HEK293 (cell line): ENCODE measurements at regions not wholly inside any gene's neighbourhood (a gene's known extent, or its start where the extent isn't known, plus 50 kb on each side); places are given as distances from the start of the nearest gene placed in this dataset.

ENCODE experiments used
- CTCF ChIA-PET: fragments of 350-600 bp; formaldehyde crosslinking; extraction: SDS; loops from one replicate; lab custom pipeline; 2021; ENCODE audit warnings: antibody characterized with exemption; lab: Yijun Ruan, JAX
- POLR2A ChIA-PET: fragments of 300-600 bp; formaldehyde crosslinking; extraction: SDS; loops from one replicate; lab custom pipeline; 2020; ENCODE audit warnings: antibody characterized with exemption, inconsistent platforms; lab: Yijun Ruan, JAX
- H3K27ac ChIP-seq: fragments of 200-500 bp; sonication (Bioruptor generic); 2 replicates; pipeline ENCODE4 v1.5.1; 2014; ENCODE audit warnings: low read depth, low read length, control low read depth, inconsistent platforms; ENCODE audit errors: extremely low read depth
- H3K36me3 ChIP-seq, 2 experiments: fragments of 200-500 bp in 1 of 2; sonication (Bioruptor generic) in 1 of 2; 1 replicate in 1 of 2; 2 replicates in 1 of 2; pipeline ENCODE4 v1.5.1; 2014 to 2017; ENCODE audit warnings: inconsistent platforms in 2 of 2, low read length in 2 of 2; ENCODE audit not compliant: control insufficient read depth in 2 of 2, insufficient read depth in 1 of 2
- H3K4me1 ChIP-seq: fragments of 200-500 bp; sonication (Bioruptor generic); 2 replicates; pipeline ENCODE4 v1.5.1; 2014; ENCODE audit warnings: mild to moderate bottlenecking, low read length, inconsistent platforms; ENCODE audit not compliant: control insufficient read depth, insufficient read depth
- H3K4me3 ChIP-seq: 2 replicates; pipeline ENCODE4 v1.5.1; 2011; ENCODE audit warnings: low read depth, mild to moderate bottlenecking, control low read depth, low read length, moderate library complexity
- H3K9me3 ChIP-seq: fragments of 200-500 bp; sonication (Bioruptor generic); 2 replicates; pipeline ENCODE4 v1.5.1; 2014; ENCODE audit warnings: low read depth, low read length, inconsistent platforms; ENCODE audit not compliant: control insufficient read depth, insufficient read depth
- KLF16 ChIP-seq: fragments of 450-650 bp; formaldehyde crosslinking; IDR thresholded peaks from 2 replicates; pipeline ENCODE4 v1.5.1; 2017; ENCODE audit warnings: missing biosample characterization, missing genetic modification characterization
- SCRT2 ChIP-seq: fragments of 450-650 bp; formaldehyde crosslinking; IDR thresholded peaks from 2 replicates; pipeline ENCODE4 v1.5.1; 2016; ENCODE audit warnings: missing biosample characterization, missing genetic modification characterization
- TRIM28 ChIP-seq: IDR thresholded peaks from 2 replicates; pipeline ENCODE4 v1.6.1; 2011; ENCODE audit warnings: low read length, control low read depth, borderline replicate concordance
- ZNF157 ChIP-seq: fragments of 450-650 bp; formaldehyde crosslinking; IDR thresholded peaks from 2 replicates; pipeline ENCODE4 v1.5.1; 2016; ENCODE audit warnings: missing biosample characterization, missing genetic modification characterization
- ZNF16 ChIP-seq: fragments of 450-650 bp; formaldehyde crosslinking; IDR thresholded peaks from 2 replicates; pipeline ENCODE4 v1.5.1; 2016; ENCODE audit warnings: low read depth, missing biosample characterization, missing genetic modification characterization
- ZNF175 ChIP-seq: fragments of 450-650 bp; formaldehyde crosslinking; IDR thresholded peaks from 2 replicates; pipeline ENCODE4 v1.5.1; 2016; ENCODE audit warnings: missing biosample characterization, missing genetic modification characterization
- ZNF24 ChIP-seq: fragments of 450-650 bp; formaldehyde crosslinking; IDR thresholded peaks from 2 replicates; pipeline ENCODE4 v1.5.1; 2016; ENCODE audit warnings: missing biosample characterization, missing genetic modification characterization
- ZNF266 ChIP-seq: fragments of 450-650 bp; formaldehyde crosslinking; IDR thresholded peaks from 2 replicates; pipeline ENCODE4 v1.5.1; 2016; ENCODE audit warnings: missing biosample characterization, missing genetic modification characterization, low read depth
- ZNF354C ChIP-seq: fragments of 450-650 bp; formaldehyde crosslinking; IDR thresholded peaks from 2 replicates; pipeline ENCODE4 v1.5.1; 2016; ENCODE audit warnings: missing biosample characterization, missing genetic modification characterization, low read depth, borderline replicate concordance
- ZNF416 ChIP-seq: fragments of 450-650 bp; formaldehyde crosslinking; IDR thresholded peaks from 2 replicates; pipeline ENCODE4 v1.5.1; 2016; ENCODE audit warnings: missing biosample characterization, missing genetic modification characterization
- ZNF423 ChIP-seq: fragments of 450-650 bp; formaldehyde crosslinking; IDR thresholded peaks from 2 replicates; pipeline ENCODE4 v1.5.1; 2016; ENCODE audit warnings: missing biosample characterization, missing genetic modification characterization
- ZNF549 ChIP-seq: fragments of 450-650 bp; IDR thresholded peaks from 2 replicates; pipeline ENCODE4 v1.5.1; 2018; ENCODE audit warnings: missing biosample characterization, missing genetic modification characterization, mild to moderate bottlenecking, inconsistent platforms, moderate library complexity
- ZNF626 ChIP-seq: fragments of 450-650 bp; sonication (Bioruptor Pico); formaldehyde crosslinking; IDR thresholded peaks from 2 replicates; pipeline ENCODE4 v1.5.1; 2018; ENCODE audit warnings: missing biosample characterization, missing genetic modification characterization, inconsistent platforms
- ZNF768 ChIP-seq: fragments of 450-650 bp; formaldehyde crosslinking; IDR thresholded peaks from 2 replicates; pipeline ENCODE4 v1.5.1; 2018; ENCODE audit warnings: missing biosample characterization, mild to moderate bottlenecking, missing genetic modification characterization
- ZNF791 ChIP-seq: fragments of 450-650 bp; formaldehyde crosslinking; IDR thresholded peaks from 2 replicates; pipeline ENCODE4 v1.5.1; 2016; ENCODE audit warnings: missing biosample characterization, missing genetic modification characterization
- TF ChIP-seq, protein P1 (sequence below): fragments of 450-650 bp; formaldehyde crosslinking; IDR thresholded peaks from 2 replicates; pipeline ENCODE4 v1.5.1; 2016; ENCODE audit warnings: missing biosample characterization, missing genetic modification characterization
- TF ChIP-seq, protein P2 (sequence below): fragments of 450-650 bp; formaldehyde crosslinking; IDR thresholded peaks from 2 replicates; pipeline ENCODE4 v1.5.1; 2016; ENCODE audit warnings: missing biosample characterization, missing genetic modification characterization, borderline replicate concordance
- TF ChIP-seq, protein P3 (sequence below): fragments of 450-650 bp; formaldehyde crosslinking; IDR thresholded peaks from 2 replicates; pipeline ENCODE4 v1.5.1; 2016; ENCODE audit warnings: missing biosample characterization, missing genetic modification characterization
- TF ChIP-seq, protein P4 (sequence below): fragments of 450-650 bp; formaldehyde crosslinking; IDR thresholded peaks from 2 replicates; pipeline ENCODE4 v1.5.1; 2016; ENCODE audit warnings: missing biosample characterization, missing genetic modification characterization

DNA sequence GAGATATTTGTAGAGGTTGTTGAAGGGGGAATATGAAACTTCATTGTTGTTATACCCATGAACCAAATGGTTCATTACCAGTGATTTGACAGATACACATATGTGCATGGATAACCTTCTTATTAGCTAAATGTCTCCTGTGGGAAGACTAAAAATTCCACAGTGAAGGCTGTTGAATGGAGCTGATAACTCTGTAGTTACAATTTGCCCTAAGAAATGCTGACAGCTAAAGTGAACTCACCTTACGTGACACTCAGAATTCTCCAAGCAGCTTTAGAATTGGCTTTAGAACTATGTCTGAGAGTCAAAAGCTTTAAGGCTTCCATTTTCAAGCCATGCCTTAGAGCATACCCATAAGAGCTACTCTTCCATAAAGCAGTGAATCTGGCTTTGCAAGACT, 276.9 kb downstream of the PRELID2 start:
- ChIA-PET POLR2A (no interaction called here), CTCF (interaction anchor here (1.2 kb wide), 1 partner anchor 39 kb away, joined by 4 read pairs; no protein-coding TSS in a partner anchor)
- no peaks in the 10 kb centered on the region for H3K4me1 ChIP-seq
- TF ChIP-seq ZNF549 (no peak), ZNF175 (tag by site-specific recombination) (no peak), ZNF768 (no peak), SCRT2 (no peak), ZNF266 (no peak), ZNF157 (tag by site-specific recombination) (no peak), ZNF423 (tag by site-specific recombination) (no peak), ZNF626 (tag by site-specific recombination) (no peak), ZNF354C (tag by site-specific recombination) (no peak), TRIM28 (no peak), ZNF791 (tag by site-specific recombination) (no peak), KLF16 (no peak), ZNF16 (no peak), ZNF24 (tag by site-specific recombination) (no peak), ZNF416 (tag by site-specific recombination) (no peak)
- TF ChIP-seq, protein P1, sequence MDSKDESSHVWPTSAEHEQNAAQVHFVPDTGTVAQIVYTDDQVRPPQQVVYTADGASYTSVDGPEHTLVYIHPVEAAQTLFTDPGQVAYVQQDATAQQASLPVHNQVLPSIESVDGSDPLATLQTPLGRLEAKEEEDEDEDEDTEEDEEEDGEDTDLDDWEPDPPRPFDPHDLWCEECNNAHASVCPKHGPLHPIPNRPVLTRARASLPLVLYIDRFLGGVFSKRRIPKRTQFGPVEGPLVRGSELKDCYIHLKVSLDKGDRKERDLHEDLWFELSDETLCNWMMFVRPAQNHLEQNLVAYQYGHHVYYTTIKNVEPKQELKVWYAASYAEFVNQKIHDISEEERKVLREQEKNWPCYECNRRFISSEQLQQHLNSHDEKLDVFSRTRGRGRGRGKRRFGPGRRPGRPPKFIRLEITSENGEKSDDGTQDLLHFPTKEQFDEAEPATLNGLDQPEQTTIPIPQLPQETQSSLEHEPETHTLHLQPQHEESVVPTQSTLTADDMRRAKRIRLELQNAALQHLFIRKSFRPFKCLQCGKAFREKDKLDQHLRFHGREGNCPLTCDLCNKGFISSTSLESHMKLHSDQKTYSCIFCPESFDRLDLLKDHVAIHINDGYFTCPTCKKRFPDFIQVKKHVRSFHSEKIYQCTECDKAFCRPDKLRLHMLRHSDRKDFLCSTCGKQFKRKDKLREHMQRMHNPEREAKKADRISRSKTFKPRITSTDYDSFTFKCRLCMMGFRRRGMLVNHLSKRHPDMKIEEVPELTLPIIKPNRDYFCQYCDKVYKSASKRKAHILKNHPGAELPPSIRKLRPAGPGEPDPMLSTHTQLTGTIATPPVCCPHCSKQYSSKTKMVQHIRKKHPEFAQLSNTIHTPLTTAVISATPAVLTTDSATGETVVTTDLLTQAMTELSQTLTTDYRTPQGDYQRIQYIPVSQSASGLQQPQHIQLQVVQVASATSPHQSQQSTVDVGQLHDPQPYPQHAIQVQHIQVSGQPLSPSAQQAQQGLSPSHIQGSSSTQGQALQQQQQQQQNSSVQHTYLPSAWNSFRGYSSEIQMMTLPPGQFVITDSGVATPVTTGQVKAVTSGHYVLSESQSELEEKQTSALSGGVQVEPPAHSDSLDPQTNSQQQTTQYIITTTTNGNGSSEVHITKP (tag by site-specific recombination): no peak
- TF ChIP-seq, protein P2, sequence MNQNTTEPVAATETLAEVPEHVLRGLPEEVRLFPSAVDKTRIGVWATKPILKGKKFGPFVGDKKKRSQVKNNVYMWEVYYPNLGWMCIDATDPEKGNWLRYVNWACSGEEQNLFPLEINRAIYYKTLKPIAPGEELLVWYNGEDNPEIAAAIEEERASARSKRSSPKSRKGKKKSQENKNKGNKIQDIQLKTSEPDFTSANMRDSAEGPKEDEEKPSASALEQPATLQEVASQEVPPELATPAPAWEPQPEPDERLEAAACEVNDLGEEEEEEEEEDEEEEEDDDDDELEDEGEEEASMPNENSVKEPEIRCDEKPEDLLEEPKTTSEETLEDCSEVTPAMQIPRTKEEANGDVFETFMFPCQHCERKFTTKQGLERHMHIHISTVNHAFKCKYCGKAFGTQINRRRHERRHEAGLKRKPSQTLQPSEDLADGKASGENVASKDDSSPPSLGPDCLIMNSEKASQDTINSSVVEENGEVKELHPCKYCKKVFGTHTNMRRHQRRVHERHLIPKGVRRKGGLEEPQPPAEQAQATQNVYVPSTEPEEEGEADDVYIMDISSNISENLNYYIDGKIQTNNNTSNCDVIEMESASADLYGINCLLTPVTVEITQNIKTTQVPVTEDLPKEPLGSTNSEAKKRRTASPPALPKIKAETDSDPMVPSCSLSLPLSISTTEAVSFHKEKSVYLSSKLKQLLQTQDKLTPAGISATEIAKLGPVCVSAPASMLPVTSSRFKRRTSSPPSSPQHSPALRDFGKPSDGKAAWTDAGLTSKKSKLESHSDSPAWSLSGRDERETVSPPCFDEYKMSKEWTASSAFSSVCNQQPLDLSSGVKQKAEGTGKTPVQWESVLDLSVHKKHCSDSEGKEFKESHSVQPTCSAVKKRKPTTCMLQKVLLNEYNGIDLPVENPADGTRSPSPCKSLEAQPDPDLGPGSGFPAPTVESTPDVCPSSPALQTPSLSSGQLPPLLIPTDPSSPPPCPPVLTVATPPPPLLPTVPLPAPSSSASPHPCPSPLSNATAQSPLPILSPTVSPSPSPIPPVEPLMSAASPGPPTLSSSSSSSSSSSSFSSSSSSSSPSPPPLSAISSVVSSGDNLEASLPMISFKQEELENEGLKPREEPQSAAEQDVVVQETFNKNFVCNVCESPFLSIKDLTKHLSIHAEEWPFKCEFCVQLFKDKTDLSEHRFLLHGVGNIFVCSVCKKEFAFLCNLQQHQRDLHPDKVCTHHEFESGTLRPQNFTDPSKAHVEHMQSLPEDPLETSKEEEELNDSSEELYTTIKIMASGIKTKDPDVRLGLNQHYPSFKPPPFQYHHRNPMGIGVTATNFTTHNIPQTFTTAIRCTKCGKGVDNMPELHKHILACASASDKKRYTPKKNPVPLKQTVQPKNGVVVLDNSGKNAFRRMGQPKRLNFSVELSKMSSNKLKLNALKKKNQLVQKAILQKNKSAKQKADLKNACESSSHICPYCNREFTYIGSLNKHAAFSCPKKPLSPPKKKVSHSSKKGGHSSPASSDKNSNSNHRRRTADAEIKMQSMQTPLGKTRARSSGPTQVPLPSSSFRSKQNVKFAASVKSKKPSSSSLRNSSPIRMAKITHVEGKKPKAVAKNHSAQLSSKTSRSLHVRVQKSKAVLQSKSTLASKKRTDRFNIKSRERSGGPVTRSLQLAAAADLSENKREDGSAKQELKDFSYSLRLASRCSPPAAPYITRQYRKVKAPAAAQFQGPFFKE (tag by site-specific recombination): no peak
- TF ChIP-seq, protein P3, sequence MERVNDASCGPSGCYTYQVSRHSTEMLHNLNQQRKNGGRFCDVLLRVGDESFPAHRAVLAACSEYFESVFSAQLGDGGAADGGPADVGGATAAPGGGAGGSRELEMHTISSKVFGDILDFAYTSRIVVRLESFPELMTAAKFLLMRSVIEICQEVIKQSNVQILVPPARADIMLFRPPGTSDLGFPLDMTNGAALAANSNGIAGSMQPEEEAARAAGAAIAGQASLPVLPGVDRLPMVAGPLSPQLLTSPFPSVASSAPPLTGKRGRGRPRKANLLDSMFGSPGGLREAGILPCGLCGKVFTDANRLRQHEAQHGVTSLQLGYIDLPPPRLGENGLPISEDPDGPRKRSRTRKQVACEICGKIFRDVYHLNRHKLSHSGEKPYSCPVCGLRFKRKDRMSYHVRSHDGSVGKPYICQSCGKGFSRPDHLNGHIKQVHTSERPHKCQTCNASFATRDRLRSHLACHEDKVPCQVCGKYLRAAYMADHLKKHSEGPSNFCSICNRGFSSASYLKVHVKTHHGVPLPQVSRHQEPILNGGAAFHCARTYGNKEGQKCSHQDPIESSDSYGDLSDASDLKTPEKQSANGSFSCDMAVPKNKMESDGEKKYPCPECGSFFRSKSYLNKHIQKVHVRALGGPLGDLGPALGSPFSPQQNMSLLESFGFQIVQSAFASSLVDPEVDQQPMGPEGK (tag by site-specific recombination): no peak
- TF ChIP-seq, protein P4, sequence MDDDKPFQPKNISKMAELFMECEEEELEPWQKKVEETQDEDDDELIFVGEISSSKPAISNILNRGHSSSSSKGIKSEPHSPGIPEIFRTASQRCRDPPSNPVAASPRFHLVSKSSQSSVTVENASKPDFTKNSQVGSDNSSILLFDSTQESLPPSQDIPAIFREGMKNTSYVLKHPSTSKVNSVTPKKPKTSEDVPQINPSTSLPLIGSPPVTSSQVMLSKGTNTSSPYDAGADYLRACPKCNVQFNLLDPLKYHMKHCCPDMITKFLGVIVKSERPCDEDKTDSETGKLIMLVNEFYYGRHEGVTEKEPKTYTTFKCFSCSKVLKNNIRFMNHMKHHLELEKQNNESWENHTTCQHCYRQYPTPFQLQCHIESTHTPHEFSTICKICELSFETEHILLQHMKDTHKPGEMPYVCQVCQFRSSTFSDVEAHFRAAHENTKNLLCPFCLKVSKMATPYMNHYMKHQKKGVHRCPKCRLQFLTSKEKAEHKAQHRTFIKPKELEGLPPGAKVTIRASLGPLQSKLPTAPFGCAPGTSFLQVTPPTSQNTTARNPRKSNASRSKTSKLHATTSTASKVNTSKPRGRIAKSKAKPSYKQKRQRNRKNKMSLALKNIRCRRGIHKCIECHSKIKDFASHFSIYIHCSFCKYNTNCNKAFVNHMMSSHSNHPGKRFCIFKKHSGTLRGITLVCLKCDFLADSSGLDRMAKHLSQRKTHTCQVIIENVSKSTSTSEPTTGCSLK (tag by site-specific recombination): no peak
- no peak overlapping the region for H3K4me3 ChIP-seq
- H3K9me3 ChIP-seq: no peaks in the 10 kb centered on the region
- no peak overlapping the region for H3K27ac ChIP-seq
- H3K36me3 ChIP-seq: no peaks in the 10 kb centered on the region
